ENCODE measurements at regions not wholly inside any gene's neighbourhood (a gene's known extent, or its start where the extent isn't known, plus 50 kb on each side); places are given as distances from the start of the nearest gene placed in this dataset.

DNA sequence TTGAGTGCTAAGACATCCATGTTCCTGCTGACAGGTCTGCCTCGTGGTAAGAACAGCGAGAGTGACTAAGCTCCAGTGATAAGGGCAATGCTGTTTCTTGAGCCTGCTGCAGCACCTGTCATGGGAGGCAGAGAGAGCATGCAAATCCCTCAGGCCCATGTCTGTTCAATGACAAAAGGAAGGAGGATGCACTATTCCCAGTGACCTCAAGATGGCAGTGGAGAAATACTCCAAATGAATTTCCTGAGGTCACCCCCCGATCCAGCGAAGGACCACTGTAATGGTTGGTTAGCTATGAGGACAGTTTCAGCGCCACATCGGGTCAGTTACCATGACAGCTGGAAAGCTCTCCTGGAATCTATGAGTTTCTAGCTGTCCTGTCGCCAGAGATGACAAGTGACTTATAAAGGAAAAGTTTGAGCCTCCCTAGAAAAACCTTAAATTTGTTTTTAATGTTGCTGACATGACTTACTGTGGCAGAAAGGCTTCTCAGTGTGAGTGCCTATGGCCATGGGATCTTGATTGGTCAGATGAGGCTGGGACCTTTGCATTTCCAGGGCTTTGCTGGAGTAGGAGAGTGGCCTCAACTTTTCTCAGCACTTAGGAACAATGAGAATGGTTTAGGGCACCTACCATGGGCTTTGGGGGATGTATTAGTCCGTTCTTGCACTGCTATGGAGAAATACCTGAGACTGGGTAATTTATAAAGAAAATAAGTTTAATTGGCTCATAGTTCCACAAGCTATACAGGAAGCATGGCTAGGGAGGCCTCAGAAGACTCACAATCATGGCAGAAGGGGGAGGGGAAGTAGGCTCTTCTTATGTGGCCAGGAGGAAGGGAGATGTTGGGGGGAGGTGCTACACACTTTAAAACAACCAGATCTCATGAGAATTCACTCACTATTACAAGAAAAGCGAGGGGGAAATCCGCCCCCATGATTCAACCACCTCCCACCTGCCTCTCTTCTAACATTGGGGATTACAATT, 88.0 kb upstream of the TMEM260 start:
- in situ Hi-C loops (cut with HindIII; ENCODE audit: low sequenced_read_pairs) = loop anchor here (25.0 kb wide), 1 partner anchor 696 kb away; no protein-coding TSS in a partner anchor

DNA sequence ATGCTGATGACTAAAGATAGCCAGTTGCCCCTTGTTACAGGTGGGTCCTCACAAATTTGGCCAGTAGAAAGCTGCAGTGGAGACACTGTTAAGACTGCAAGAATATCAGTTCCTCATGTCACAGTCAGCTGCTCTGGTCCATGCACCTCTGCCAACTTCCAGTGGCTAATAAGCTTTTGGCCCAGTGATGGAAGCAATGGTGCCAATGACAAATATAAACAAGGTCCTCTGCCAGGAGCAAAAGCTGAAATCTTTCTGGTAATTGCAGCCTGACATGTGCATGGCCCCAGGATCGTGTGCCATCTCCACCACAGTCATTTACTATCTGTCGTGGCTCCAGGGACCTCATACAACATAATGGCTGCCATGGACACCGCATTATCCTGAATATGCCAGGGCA, 85.4 kb upstream of the TMEM260 start:
- in situ Hi-C loops (cut with HindIII; ENCODE audit: low sequenced_read_pairs) = loop anchor here (25.0 kb wide), 1 partner anchor 693 kb away; no protein-coding TSS in a partner anchor

DNA sequence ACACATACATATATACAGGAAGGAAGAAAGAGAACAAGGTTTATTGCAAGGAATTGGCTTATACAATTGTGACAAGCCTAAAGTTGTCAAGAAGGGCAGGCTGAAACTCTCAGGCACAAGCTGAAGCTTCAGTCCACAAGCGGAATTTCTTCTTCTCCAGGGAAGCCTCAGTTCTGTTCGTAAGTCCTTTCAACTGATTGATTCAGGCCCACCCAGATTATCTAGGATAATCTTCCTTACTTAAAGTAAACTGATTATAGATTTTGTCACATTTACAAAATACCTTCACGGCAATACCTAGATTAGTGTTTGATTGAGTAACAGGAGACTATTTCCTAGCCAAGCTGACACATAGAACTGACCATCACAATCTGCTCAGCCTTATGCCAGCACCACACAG, 81.5 kb upstream of the TMEM260 start:
- in situ Hi-C loops (cut with HindIII; ENCODE audit: low sequenced_read_pairs) = loop anchor here (25.0 kb wide), 1 partner anchor 689 kb away; no protein-coding TSS in a partner anchor

DNA sequence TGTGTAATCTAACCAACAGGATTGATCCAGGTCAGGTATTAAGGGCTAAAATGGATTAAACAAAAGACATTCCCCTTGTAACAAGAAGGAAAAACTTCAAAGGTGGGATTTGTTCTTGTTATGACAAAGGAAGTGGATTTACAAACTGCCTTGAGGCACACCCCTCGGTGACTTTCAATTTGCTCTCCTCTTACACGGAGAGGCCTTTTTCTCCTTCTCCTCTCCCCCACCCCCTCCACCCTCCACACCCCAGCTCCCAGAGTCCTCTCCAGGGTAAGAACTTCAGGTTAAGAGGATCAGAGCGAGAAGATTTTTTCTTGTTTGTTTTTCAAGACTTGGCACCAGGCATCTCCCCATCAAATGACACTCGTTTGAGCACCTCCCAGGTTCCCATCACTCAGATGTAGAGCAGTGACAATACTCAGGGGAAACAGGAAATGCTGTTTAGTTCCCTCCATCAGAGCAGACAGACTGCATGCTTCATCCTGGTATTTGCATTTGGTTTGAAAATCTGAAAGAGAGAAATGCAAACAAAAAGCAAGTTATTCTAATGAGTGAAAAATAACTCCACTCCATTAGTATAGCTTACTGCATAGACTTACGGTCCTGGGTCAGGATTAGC, 77.6 kb upstream of the TMEM260 start:
- in situ Hi-C loops (cut with HindIII; ENCODE audit: low sequenced_read_pairs) = no loop called here

DNA sequence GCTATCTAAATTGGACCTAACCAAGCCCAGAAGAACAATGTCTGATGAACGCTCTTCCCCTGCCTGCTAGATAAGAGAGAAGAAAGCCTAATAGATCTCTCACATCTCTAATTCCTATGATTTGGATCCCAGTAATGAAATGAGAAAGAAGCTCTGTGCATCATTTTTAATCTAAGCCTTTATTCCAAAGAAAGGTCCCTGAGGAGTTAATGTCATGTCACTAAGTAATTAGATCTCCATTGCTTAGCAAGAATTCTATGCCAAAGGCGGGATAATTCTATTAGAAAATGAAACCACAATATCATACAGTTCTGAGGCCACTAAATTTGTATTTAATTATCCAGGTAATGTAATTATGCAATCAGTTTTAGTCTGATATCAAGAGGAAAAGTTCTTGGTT, 74.2 kb upstream of the TMEM260 start:
- in situ Hi-C loops (cut with HindIII; ENCODE audit: low sequenced_read_pairs) = no loop called here

DNA sequence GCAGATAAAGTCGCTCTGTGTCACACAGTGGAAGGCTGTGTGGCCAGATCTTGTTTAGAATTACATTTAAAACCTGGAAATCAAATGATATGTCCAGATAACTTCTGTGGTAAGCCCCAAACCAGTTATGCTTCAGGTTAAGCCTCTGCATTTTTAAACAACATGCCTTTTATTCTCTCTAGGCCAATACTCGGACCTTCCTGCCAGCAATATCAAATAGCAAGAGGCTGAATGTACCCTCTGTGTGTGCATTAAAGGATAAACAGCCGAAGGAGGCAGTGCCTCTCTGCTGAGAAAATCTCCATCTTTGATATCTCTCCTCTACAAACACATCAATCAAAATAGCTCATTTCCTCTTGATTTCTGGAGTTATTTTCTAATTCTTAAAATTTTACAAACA, 67.1 kb upstream of the TMEM260 start:
- in situ Hi-C loops (cut with HindIII; ENCODE audit: low sequenced_read_pairs) = no loop called here

DNA sequence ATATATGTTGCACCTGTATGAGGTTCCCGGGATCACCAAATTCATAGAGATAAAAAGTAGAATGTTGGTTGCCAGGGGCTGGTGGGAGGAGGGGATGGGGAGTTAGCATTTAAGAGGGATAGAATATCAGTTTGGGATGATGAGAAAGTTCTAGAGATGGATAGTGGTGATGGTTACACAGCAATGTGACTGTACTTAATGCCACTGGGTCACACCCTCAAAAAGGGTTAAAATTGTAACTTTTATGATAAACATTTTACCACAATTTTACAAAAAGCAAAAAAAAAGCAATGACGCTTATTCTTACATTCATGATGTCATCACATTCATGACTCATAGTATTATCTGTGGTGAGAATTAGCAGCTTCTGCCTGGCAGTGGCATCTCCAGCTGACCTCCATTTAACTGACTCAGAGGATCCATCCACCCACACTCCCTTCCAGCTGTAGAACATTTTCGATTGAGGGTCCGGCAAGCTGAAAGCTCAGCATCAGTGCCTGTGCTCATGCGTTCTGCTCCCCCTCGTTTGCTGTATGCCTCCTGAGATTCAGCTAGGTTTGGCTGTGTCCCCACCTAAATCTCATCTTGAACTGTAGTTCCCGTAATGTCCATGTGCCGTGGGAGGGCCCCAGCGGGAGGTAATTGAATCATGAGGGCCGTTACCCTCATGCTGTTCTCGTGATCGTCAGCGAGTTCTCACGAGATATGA, 64.8 kb upstream of the TMEM260 start:
- in situ Hi-C loops (cut with HindIII; ENCODE audit: low sequenced_read_pairs) = no loop called here

DNA sequence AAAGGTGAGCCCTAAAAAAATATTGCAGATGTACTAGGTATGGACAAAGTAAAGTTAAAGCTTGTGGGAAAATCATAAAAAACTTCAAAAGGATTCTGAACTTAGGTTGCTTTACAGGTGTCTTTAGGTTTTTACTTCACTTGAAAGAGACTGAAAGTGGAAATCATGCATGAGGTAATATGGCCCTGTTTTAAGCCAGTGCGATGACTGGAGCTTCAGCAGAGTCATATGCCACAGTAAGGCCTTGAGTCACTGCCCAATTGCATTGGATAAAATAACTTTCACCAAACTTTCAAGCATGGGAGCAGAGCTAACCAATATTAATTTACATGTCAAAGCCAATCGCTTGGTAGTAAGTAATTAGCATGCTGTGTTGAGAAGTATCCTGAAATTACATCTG, 63.9 kb upstream of the TMEM260 start:
- in situ Hi-C loops (cut with HindIII; ENCODE audit: low sequenced_read_pairs) = no loop called here

DNA sequence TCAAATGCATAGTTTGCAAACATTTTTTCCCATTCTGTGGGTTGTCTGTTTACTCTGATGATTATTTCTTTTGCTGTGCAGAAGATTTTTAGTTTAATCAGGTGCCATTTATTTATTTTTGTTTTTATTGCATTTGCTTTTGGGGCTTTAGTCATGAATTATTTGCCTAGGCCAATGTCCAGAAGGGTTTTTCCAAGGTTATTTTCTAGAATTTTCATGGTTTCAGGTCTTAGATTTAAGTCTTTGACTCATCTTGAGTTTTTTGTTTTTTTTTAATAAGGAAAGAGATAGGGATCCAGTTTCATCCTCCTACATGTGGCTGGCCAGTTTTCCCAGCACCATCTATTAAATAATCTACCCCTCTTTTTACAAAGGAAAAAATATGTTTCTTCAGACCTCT, 57.2 kb upstream of the TMEM260 start:
- in situ Hi-C loops (cut with HindIII; ENCODE audit: low sequenced_read_pairs) = no loop called here

DNA sequence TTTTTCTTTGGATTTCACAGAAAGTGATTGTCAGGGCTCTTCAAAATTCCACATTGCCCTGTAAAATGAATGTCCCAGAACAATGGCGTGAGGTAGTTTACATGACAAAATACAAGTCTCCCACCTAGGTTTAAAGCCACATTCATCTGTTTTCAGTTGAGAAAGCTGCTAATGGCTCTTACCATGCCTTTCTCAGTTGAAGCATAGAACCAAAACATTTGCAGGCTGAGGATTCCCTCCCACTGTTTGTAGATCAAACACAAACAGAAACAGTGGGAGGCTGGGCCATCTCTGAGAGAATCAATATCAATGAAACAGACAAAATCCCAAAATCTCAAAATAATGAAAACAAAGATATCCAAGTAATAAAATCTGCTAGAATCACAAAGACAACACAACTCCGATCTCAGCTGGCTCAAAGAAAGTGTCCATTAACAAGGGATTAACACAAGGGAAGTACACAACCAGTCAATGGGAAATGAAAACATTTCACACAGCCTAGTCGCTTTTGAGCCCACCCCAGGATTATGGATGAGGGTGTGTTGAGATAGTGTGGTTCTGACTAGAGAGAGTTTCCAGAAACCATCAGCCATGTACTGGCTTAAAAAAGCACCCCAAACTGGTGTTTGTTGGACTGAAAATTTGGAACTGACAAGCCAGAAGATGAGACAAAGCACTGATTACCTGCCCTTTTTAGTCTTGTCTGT, 54.5 kb upstream of the TMEM260 start:
- in situ Hi-C loops (cut with HindIII; ENCODE audit: low sequenced_read_pairs) = no loop called here

DNA sequence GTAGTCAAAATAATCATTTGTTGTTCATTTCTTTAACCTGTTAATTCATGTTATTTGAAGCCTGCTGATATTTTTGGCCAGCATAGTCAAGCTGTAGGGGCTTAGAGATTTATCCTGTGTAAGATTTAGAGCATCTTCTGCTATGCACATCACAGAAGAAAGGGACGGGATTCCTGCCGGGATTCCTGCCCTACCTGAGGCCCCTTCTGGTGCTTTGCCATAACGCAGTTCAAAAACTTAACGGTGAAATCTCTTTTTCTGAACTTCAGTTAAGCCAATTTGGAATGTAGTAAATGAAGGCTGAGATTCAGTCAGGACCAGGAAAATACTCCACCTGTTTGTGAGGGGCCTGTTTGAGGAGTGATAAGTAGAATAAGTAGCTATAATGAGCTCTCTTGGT, 50.7 kb upstream of the TMEM260 start:
- in situ Hi-C loops (cut with HindIII; ENCODE audit: low sequenced_read_pairs) = no loop called here
